ENCODE measurements at regions not wholly inside any gene's neighbourhood (a gene's known extent, or its start where the extent isn't known, plus 50 kb on each side); places are given as distances from the start of the nearest gene placed in this dataset.
A peak's percentile ranks its signal among the peaks of the same experiment; 100 is the strongest.

DNA sequence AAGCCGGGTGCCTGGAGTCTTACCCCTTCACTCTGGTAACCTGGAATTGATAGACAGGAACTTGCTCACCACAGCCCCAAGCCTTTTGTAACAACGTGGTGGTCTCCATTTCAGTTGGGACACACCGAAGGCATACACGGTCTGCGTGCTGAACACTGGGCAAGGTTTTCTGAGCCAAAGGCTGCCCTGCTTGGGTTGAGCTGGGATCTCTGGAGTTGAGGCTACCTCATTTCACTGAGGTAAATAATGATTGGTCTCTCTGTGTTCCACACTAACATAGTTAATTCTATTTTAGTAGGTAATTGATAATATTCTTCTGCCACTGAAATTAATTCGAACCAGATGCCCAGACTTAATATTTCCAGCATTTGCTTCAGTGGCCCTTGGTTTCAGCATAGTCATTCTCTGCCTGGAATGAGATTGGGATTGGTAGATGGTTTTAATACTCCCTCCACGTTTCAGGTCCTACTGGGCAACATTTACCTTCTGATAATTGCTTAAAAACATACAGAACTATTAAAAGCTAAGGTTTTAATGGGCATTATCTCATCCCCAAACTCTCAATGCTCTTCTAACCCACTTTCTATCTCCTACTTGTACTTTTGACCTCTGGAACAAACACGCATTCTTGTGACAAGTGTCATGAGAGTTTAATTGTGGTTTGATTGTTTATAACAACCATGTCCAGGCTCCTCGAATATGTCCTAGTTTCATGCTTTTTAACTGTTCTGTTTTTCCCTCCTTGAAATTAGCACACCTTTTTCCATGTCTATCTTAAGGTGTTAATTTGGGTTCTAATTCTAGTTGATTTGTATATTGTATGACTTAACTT lies 202.3 kb upstream of the KLF6 start:
- no peak overlapping the region for H3K4me3 ChIP-seq
- no peaks in the 10 kb centered on the region for H3K36me3 ChIP-seq
- DNase-seq (no peak), ATAC-seq (peak in 1 of 2 donors; percentile 48)
- no peak overlapping the region for H3K27ac ChIP-seq
- intact Hi-C loops (cut with DNase I), result no loop called here
- no peaks in the 10 kb centered on the region for H3K9me3 ChIP-seq
- H3K4me1 ChIP-seq, result no peaks in the 10 kb centered on the region
- TF ChIP-seq, protein P1, sequence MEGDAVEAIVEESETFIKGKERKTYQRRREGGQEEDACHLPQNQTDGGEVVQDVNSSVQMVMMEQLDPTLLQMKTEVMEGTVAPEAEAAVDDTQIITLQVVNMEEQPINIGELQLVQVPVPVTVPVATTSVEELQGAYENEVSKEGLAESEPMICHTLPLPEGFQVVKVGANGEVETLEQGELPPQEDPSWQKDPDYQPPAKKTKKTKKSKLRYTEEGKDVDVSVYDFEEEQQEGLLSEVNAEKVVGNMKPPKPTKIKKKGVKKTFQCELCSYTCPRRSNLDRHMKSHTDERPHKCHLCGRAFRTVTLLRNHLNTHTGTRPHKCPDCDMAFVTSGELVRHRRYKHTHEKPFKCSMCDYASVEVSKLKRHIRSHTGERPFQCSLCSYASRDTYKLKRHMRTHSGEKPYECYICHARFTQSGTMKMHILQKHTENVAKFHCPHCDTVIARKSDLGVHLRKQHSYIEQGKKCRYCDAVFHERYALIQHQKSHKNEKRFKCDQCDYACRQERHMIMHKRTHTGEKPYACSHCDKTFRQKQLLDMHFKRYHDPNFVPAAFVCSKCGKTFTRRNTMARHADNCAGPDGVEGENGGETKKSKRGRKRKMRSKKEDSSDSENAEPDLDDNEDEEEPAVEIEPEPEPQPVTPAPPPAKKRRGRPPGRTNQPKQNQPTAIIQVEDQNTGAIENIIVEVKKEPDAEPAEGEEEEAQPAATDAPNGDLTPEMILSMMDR (IDR thresholded peaks at IDR 0.05), result no peak
- no peaks in the 10 kb centered on the region for H3K27me3 ChIP-seq (ENCODE audit: low read depth)

DNA sequence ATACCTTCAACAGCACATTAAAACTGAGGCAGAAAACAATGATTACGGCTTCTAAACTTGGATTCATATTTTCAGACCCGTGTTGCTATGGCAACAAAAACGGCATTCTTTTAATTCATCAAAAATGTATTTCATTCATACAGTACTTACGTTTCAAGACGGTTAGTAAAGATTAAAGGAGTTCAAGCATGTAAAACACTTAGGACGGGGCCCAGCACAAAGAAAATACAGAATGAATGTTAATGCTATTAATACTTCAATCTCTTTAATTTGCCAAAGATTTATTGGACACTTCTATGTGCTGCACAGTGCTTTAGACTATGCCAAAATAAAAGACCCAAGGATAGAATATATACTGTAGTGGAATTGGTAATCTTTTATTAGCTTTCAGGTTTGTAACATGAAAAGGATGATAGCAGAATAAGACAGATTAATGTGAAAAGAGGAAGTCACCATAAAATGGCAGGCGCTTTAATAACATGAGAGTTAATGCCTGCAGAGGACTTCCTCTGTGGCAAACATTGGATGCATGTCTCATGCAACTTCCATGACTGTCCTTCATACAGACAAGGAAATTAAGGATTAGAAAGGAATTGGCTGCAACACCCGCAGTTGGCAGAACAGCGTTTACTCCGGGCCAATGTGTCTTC lies 201.6 kb upstream of the KLF6 start:
- intact Hi-C loops (cut with DNase I), result no loop called here
- H3K9me3 ChIP-seq, result no peaks in the 10 kb centered on the region
- no peak for ATAC-seq

DNA sequence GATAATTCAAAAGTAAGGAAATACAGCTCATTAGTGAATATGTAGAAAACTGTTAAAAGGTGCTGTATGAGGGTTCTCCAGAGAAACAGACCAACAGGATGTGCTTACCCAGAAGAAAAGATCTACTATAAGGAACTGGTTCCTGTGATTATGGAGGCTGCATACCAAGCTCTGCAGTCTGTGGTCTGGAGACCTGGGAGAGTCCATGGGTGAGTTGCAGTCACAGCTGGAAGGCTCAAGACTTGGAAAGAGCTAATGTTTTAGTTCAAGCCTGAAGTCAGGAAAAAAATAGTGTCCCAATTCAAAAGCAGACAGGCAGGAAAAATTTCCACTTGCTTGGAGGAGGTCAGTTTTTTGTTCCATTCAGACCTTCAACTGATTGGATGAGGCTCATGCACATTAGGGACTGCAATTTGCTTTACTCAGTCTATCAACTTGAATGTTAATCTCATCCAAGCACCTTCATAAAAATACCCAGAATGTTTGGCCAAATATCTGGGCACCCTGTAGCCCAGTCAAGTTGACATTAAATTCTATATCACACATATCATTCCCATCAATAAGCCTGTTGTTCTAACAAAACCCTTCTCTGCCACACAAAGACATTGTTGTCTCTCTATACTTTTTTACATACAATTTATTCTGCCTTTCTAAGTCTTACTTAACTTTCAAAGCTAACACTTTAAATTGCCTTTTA lies 197.9 kb upstream of the KLF6 start:
- TF ChIP-seq, protein P1 (IDR thresholded peaks at IDR 0.05), result no peak
- Histone ChIP-seq H3K27ac (no peak overlapping the region), H3K4me3 (no peak overlapping the region), H3K27me3 (ENCODE audit: low read depth) (no peaks in the 10 kb centered on the region), H3K9me3 (no peaks in the 10 kb centered on the region), H3K4me1 (no peaks in the 10 kb centered on the region), H3K36me3 (no peaks in the 10 kb centered on the region)
- ATAC-seq, result no peak
- no peak for DNase-seq
- intact Hi-C loops (cut with DNase I), result no loop called here

More for the DNA sequence above, 201.6 kb upstream of the KLF6 start:
- DNase-seq, result no peak
- TF ChIP-seq, protein P1 (IDR thresholded peaks at IDR 0.05), result no peak
- H3K27ac ChIP-seq, result no peak overlapping the region
- H3K4me1 ChIP-seq, result no peaks in the 10 kb centered on the region
- no peak overlapping the region for H3K4me3 ChIP-seq
- no peaks in the 10 kb centered on the region for H3K36me3 ChIP-seq
- H3K27me3 ChIP-seq (ENCODE audit: low read depth), result no peaks in the 10 kb centered on the region

DNA sequence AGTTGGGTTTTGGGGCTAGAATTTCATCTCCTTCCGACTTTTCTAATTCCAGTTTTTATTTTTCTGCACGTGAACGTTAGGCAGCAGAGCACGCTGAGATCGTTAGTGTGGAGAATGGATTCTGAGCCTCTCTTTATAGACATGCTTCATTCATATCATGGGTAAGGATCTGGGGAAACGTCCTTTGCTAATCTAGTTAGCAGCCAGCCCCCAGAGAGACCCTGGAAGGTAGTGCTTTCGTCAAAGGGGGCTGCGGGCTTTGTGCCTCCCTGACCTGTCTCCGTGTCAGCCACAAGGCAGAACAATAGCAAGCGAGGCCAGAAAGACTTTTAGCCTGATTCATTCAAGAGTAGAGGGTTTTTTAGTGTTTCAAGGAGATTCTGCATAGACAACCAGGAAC lies 196.3 kb upstream of the KLF6 start:
- TF ChIP-seq, protein P1 (IDR thresholded peaks at IDR 0.05), result no peak
- H3K27me3 ChIP-seq (ENCODE audit: low read depth), result no peaks in the 10 kb centered on the region
- no peak overlapping the region for H3K27ac ChIP-seq
- DNase-seq (no peak), ATAC-seq (no peak)
- H3K4me3 ChIP-seq, result no peak overlapping the region
- intact Hi-C loops (cut with DNase I), result no loop called here
- H3K36me3 ChIP-seq, result no peaks in the 10 kb centered on the region
- H3K9me3 ChIP-seq, result no peaks in the 10 kb centered on the region
- no peaks in the 10 kb centered on the region for H3K4me1 ChIP-seq

DNA sequence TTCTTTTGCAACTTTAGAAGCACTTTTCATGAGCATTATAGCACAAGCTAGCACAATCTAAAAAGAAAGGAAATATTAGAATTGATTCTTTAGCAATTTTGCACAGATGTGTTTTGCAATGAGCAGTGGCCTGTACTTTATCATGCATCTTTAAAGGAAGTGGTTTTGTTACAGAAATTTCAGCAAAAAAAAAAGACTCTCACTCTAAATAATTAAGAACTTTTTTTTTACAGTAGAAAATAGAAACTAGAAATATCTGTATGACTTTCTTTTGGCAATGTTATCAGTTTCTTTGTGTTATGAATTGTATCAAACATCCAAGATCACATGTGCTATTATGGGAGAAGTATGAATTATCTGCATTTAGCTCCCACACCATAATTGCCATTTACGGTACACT lies 195.7 kb upstream of the KLF6 start:
- no peaks in the 10 kb centered on the region for H3K4me1 ChIP-seq
- no peaks in the 10 kb centered on the region for H3K36me3 ChIP-seq
- no peak for DNase-seq
- H3K4me3 ChIP-seq, result no peak overlapping the region
- no peak for ATAC-seq
- H3K9me3 ChIP-seq, result no peaks in the 10 kb centered on the region
- no peaks in the 10 kb centered on the region for H3K27me3 ChIP-seq (ENCODE audit: low read depth)
- intact Hi-C loops (cut with DNase I), result no loop called here
- H3K27ac ChIP-seq, result no peak overlapping the region
- TF ChIP-seq, protein P1 (IDR thresholded peaks at IDR 0.05), result no peak

Measured in lower lobe of right lung (tissue), 2 donors.